Astrocyte of the cerebellum (primary cell): ENCODE measurements at regions not wholly inside any gene's neighbourhood (a gene's known extent, or its start where the extent isn't known, plus 50 kb on each side); places are given as distances from the start of the nearest gene placed in this dataset.

Experiments used
- DNase-seq: peaks from one replicate; pipeline ENCODE4 v3.0.0-alpha.2; 2011; ENCODE audit warnings: low read depth
- H3K4me3 ChIP-seq: 2 replicates; pipeline ENCODE4 v1.5.1; 2011; ENCODE audit warnings: mild to moderate bottlenecking, low read depth, low read length, moderate library complexity
- CTCF ChIP-seq: IDR thresholded peaks from 2 replicates; pipeline ENCODE4 v1.5.1; 2012; ENCODE audit warnings: low read length, low read depth, moderate library complexity, mild to moderate bottlenecking; ENCODE audit errors: missing control alignments
- in situ Hi-C: cut with HindIII; loops from 2 replicates; pipeline ENCODE4 v1.10.0; 2017; ENCODE audit warnings: low sequenced_read_pairs

DNA sequence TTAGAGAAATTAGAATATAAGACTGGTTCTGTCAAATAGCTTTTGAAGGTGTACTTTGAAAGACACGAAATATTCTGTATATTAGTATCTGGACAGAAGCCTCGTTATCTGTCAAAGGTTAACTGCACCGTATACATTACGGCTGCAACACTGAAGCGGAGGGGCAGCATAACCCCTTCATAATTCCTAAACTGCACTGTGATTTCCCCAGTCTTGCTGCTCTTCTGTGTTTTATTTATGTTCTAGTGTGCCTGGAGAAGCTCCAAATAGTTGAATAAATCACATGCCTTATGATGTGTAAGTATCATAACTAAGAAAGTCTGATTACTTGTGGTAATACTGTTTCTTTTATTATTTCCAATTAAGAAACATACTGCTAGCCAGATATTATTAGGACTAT is 285.7 kb upstream of the ROBO2 start:
- DNase-seq: no peak
- in situ Hi-C loops: no loop called here
- H3K4me3 ChIP-seq: no peak overlapping the region
- TF ChIP-seq CTCF: no peak

DNA sequence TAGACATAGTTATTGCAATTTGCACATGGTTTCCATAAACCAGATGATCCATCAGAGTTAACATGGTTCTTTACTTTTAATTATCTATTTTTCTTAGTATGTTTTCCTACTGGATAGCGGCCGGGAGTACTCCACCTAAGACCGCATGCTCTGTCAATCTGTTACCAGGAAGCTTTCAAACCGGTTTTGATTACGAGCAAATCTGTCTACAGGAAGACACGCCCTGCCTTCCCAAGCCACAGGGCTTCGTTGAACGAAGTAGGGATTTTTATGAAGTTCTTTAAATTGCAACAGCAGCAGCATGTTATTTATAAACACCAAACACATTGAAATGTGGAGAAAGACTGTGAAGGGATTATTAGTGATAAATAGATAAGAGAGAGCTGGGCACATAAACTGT is 283.3 kb upstream of the ROBO2 start:
- no peak for TF ChIP-seq CTCF
- no peak overlapping the region for H3K4me3 ChIP-seq
- in situ Hi-C loops: no loop called here
- no peak for DNase-seq

GRCh38 chr3:76760336-76760735 is 279.6 kb upstream of the ROBO2 start:
- TF ChIP-seq CTCF: no peak
- in situ Hi-C loops: no loop called here

GRCh38 chr3:76765511-76765910 is 274.4 kb upstream of the ROBO2 start:
- TF ChIP-seq CTCF: no peak
- no peak for DNase-seq
- in situ Hi-C loops: no loop called here
- H3K4me3 ChIP-seq: no peak overlapping the region

More at GRCh38 chr3:76760336-76760735, 279.6 kb upstream of the ROBO2 start:
- no peak for DNase-seq
- H3K4me3 ChIP-seq: no peak overlapping the region

GRCh38 chr3:76768912-76769311 is 271.0 kb upstream of the ROBO2 start:
- no peak for DNase-seq
- in situ Hi-C loops: no loop called here
- no peak for TF ChIP-seq CTCF
- H3K4me3 ChIP-seq: no peak overlapping the region

- H3K4me3 ChIP-seq: no peak overlapping the region
- in situ Hi-C loops: no loop called here
- no peak for DNase-seq
- no peak for TF ChIP-seq CTCF
These were observed 263.0 kb upstream of the ROBO2 start for GRCh38 chr3:76776927-76777326.

- H3K4me3 ChIP-seq: no peak overlapping the region
- no peak for TF ChIP-seq CTCF
- in situ Hi-C loops: no loop called here
- DNase-seq: no peak
These were observed 251.7 kb upstream of the ROBO2 start for GRCh38 chr3:76788206-76788605.
